ENCODE measurements at regions not wholly inside any gene's neighbourhood (a gene's known extent, or its start where the extent isn't known, plus 50 kb on each side); places are given as distances from the start of the nearest gene placed in this dataset. TPM values are rescaled to one million over a fixed set of nuclear protein-coding genes. Genes with fewer than 3 reads are reported as not detected.

DNA sequence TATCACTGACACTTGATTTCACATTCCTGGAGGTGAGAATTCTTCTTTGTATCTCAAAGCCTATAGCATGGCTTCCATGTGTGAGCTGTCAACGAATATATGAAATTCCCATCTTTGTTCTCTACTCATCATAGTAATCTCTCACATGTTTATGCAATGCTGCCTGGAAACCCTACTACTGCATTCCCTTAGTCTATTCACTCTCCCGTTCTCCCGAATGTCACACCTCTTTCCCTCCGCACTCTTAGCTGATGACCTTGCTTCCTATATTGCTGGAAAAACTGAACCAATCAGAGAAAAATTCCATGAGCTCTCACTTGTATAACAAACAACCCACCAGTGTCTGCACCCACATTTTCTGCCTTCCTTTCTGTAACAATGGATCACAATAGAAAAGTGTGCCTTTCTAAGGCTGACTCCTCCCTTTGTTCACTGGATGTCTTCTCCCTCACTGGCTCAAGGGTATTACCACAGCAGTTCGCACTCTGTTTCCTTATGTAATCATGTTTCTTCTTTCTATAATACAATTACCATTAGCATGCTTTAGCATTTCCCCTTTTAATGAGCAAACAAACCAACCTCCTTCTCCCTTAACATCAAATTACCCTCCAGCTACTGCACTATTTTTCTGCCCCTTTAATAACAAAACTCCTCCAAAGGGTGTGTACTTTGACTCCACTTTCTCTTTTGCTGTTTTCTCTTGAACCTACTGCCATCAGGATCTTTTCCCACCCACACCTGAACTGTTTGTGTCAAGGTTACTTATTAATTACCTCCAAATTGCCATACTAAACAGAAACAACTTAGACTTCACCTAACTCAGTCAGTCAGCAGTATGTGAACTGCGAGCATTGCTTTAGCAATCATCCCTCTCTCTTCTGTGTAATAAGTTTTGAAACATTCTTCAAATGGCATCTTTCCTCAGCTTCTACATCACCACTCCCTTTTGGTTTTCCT, 63.9 kb upstream of the CCDC196 start:
- DNase-seq (ENCODE audit: low spot score in 2 of 2): no peak
- FAIRE-seq: no peak

DNA sequence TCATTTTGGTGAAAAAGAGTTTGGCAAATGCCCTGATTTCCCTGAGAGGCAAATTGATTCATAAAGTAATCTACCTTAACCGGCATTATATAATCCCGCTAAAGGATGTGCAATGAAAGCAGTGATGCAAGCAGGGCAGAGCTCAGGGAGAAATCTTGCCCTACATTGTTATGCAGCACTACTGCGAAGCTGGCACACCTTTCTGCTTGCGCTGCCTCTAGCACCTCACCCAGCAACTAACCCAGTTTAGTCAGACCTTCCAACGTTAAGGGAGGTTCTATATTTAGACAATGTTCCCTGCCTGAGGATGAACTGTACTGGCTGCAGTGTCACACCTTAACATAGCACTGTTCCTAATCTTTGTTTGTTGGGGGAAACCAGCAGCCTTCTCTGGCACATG, 60.8 kb upstream of the CCDC196 start:
- no peak for FAIRE-seq
- no peak for DNase-seq (ENCODE audit: low spot score in 2 of 2)

DNA sequence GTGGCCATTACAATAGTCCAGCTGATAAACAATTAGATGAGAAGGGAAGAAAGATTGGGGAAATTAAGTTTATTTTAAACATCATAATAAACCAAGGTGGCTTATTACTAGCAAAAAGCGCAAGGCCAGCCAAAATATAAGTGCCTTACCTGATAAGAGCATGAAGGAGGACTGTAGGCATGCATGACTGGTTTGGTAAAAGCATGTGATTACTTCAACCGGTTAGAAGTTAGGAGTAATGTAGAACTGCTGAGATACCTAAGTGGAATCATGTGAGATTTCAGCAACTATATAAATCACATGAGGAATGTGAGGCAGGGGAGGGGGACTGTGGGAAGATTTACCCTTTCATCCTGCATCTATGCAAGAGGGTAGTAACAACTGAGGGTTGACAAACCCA, 59.7 kb upstream of the CCDC196 start:
- DNase-seq (ENCODE audit: low spot score in 2 of 2) (no peak), FAIRE-seq (no peak)

DNA sequence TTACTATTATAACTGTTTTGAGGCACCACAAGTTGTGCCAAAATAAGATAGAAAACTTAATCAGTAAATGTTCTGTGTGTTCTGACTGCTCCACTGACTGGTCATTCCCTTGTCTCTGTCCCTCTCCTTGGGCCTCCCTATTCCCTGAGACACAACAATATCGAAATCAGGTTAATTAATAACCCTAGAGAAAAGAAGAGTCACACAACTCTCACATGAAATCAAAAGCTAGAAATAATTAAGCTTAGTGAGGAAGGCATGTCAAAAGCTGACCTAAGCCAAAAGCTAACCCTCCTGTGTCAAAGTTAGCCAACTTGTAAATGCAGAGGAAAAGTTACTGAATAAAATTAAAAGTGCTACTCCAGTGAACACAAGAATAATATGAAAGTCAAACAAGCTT, 53.8 kb upstream of the CCDC196 start:
- FAIRE-seq (no peak), DNase-seq (ENCODE audit: low spot score in 2 of 2) (no peak)

DNA sequence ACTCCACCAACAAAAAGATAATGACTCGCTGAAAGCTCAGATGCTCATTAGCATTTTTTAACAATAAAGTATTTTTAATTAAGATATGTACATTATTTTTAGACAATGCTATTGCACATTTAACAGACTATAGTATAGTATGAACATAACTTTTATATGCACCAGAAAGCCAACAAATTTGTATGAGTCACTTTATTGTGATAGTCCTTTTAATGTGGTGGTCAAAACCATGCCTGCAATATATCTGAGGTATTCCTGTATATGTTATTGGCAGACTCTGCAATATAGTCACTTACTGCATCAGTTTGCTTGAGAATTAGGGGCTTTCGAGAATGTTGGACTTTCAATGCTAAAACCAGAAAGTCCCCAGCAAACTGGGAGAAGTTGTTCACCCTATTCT, 51.7 kb upstream of the CCDC196 start:
- FAIRE-seq (no peak), DNase-seq (ENCODE audit: low spot score in 2 of 2) (no peak)

DNA sequence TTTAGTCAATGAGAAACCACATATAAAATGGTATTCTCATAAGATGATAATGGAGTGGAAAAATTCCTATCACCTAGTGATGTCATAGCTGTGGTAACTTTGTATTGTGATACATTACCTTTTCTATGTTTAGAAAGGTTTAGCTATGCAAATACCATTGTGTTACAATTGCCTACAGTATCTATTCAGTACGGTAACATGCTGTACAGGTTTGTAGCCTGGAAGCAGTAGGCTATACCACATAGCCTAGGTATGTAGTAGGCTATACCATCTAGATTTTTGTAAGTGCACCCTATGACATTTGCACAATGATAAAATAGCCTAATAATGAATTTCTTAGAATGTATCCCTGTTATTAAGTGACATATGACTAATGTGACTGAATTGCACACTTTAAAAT, 50.5 kb upstream of the CCDC196 start:
- FAIRE-seq (no peak), DNase-seq (ENCODE audit: low spot score in 2 of 2) (no peak)

Small RNA genes in the stretch of these regions (small RNA-seq; reads per million reads assigned to genes)
- not detected for gene RF00019

All from frontal cortex (tissue), 4 donors.